ENCODE measurements at regions not wholly inside any gene's neighbourhood (a gene's known extent, or its start where the extent isn't known, plus 50 kb on each side); places are given as distances from the start of the nearest gene placed in this dataset.

DNA sequence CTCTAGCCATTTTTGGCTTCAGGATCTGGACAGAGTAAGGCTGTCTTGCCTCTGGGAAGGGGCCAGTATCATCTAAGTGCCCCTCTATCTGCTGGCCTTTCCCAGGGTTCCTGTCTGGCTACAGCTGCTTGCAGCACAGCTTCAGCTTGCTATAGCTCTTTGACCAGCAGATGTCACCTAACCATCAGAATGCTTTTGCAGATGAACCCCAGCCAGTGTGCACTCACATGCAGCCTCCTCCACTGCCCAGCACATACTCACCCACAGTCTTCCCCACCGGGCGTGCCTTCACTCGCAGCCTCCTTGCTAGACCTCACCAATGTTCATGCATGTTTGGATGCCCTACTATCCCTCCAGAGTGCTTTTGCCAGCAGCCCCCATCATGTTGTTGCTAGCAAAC is 769.0 kb downstream of the BRINP3 start:
- TF ChIP-seq POLR2A (IDR thresholded peaks at IDR 0.05; ENCODE audit: low read depth, low read length): no peak
- no peak for TF ChIP-seq TAF1 (IDR thresholded peaks at IDR 0.05; ENCODE audit: borderline replicate concordance, low read depth, low read length)
- no peak for TF ChIP-seq POLR2AphosphoS5 (IDR thresholded peaks at IDR 0.05; ENCODE audit: low read depth, low read length)

Measured in GM12892 (cell line).